WTC11 (cell line): ENCODE measurements at regions not wholly inside any gene's neighbourhood (a gene's known extent, or its start where the extent isn't known, plus 50 kb on each side); places are given as distances from the start of the nearest gene placed in this dataset.

Source experiments
- ATAC-seq: fragments of 200-7000 bp; cut with Tn5 transposase; 2 replicates; pipeline ENCODE4 v1.10.0; 2021; ENCODE audit warnings: mild to moderate bottlenecking, moderate library complexity
- CTCF ChIA-PET: fragments of 300-600 bp; sonication (Branson Sonifier 250); formaldehyde crosslinking; loops from one replicate; lab custom pipeline; 2021; ENCODE audit warnings: antibody characterized with exemption; lab: Charles Lee
- POLR2A ChIA-PET: fragments of 350-600 bp; sonication (Branson Sonifier 250); formaldehyde crosslinking; loops from one replicate; lab custom pipeline; 2021; ENCODE audit warnings: antibody characterized with exemption; lab: Charles Lee
- DNase-seq: peaks from one replicate; pipeline ENCODE4 v3.0.0; 2021; ENCODE audit warnings: low spot score
- H3K27ac Mint-ChIP-seq: 2 replicates; pipeline ENCODE4 v1.8.0; 2021; ENCODE audit warnings: mixed read lengths
- H3K27me3 Mint-ChIP-seq: 2 replicates; pipeline ENCODE4 v1.8.0; 2021; ENCODE audit warnings: low read depth, mild to moderate bottlenecking, moderate library complexity, mixed read lengths
- H3K36me3 Mint-ChIP-seq: 2 replicates; pipeline ENCODE4 v1.8.0; 2021; ENCODE audit warnings: mixed read lengths
- H3K4me1 Mint-ChIP-seq: 2 replicates; pipeline ENCODE4 v1.8.0; 2022; ENCODE audit warnings: mixed read lengths
- H3K4me3 Mint-ChIP-seq: 2 replicates; pipeline ENCODE4 v1.8.0; 2021; ENCODE audit warnings: mild to moderate bottlenecking, moderate library complexity, mixed read lengths
- H3K9me3 Mint-ChIP-seq: 2 replicates; pipeline ENCODE4 v1.8.0; 2021; ENCODE audit warnings: mixed read lengths
- ATF1 ChIP-seq: sonication (generic); formaldehyde crosslinking; IDR thresholded peaks from 2 replicates; pipeline ENCODE4 v1.8.1; 2023; ENCODE audit warnings: mild to moderate bottlenecking, moderate library complexity, missing genetic modification reagents
- E2F5 ChIP-seq: sonication (generic); formaldehyde crosslinking; IDR thresholded peaks from 2 replicates; pipeline ENCODE4 v1.8.1; 2022; ENCODE audit warnings: mild to moderate bottlenecking, moderate library complexity, missing genetic modification reagents
- ETV6 ChIP-seq: sonication (generic); formaldehyde crosslinking; IDR thresholded peaks from 2 replicates; pipeline ENCODE4 v1.8.1; 2022; ENCODE audit warnings: mild to moderate bottlenecking, missing genetic modification reagents
- FOXK1 ChIP-seq: sonication (generic); formaldehyde crosslinking; IDR thresholded peaks from 2 replicates; pipeline ENCODE4 v1.8.0; 2022; ENCODE audit warnings: mild to moderate bottlenecking, moderate library complexity, missing genetic modification reagents
- GRHL2 ChIP-seq: fragments of 250-450 bp; sonication (Bioruptor Pico); IDR thresholded peaks from 2 replicates; pipeline ENCODE4 v1.8.0; 2022; ENCODE audit warnings: mild to moderate bottlenecking, moderate library complexity; ENCODE audit not compliant: insufficient replicate concordance, severe bottlenecking
- HMGXB4 ChIP-seq: sonication (generic); formaldehyde crosslinking; IDR thresholded peaks from 2 replicates; pipeline ENCODE4 v1.8.1; 2023; ENCODE audit warnings: mild to moderate bottlenecking, moderate library complexity, missing genetic modification reagents
- IRF1 ChIP-seq: sonication (generic); formaldehyde crosslinking; IDR thresholded peaks from 2 replicates; pipeline ENCODE4 v1.8.0; 2023; ENCODE audit warnings: missing genetic modification reagents
- JUN ChIP-seq: sonication (generic); formaldehyde crosslinking; IDR thresholded peaks from 2 replicates; pipeline ENCODE4 v1.8.0; 2023; ENCODE audit warnings: mild to moderate bottlenecking, missing genetic modification reagents
- NR2C2 ChIP-seq: sonication (generic); formaldehyde crosslinking; IDR thresholded peaks from 2 replicates; pipeline ENCODE4 v1.8.0; 2022; ENCODE audit warnings: mild to moderate bottlenecking, missing genetic modification reagents
- PRDM15 ChIP-seq: sonication (generic); formaldehyde crosslinking; IDR thresholded peaks from 2 replicates; pipeline ENCODE4 v1.8.0; 2022; ENCODE audit warnings: missing genetic modification reagents
- SMAD3 ChIP-seq: sonication (generic); formaldehyde crosslinking; IDR thresholded peaks from 2 replicates; pipeline ENCODE4 v1.8.0; 2022; ENCODE audit warnings: missing genetic modification reagents, mild to moderate bottlenecking, borderline replicate concordance
- SMAD4 ChIP-seq: sonication (generic); formaldehyde crosslinking; IDR thresholded peaks from 2 replicates; pipeline ENCODE4 v1.8.0; 2022; ENCODE audit warnings: mild to moderate bottlenecking, missing genetic modification reagents
- SOX15 ChIP-seq: fragments of 250-450 bp; sonication (Bioruptor Pico); IDR thresholded peaks from 2 replicates; pipeline ENCODE4 v1.9.0; 2021; ENCODE audit warnings: mild to moderate bottlenecking
- ZBTB21 ChIP-seq: sonication (generic); formaldehyde crosslinking; IDR thresholded peaks from 2 replicates; pipeline ENCODE4 v1.8.1; 2023; ENCODE audit warnings: mild to moderate bottlenecking, missing genetic modification reagents, borderline replicate concordance
- ZNF671 ChIP-seq: fragments of 250-450 bp; sonication (Bioruptor Pico); IDR thresholded peaks from 2 replicates; pipeline ENCODE4 v1.8.0; 2021; ENCODE audit warnings: mild to moderate bottlenecking
- TF ChIP-seq, protein P1 (sequence below): sonication (generic); formaldehyde crosslinking; IDR thresholded peaks from 2 replicates; pipeline ENCODE4 v1.8.1; 2023; ENCODE audit warnings: mild to moderate bottlenecking, missing genetic modification reagents, borderline replicate concordance
- TF ChIP-seq, protein P2 (sequence below): sonication (generic); formaldehyde crosslinking; IDR thresholded peaks from 2 replicates; pipeline ENCODE4 v1.8.1; 2022; ENCODE audit warnings: low read depth, mild to moderate bottlenecking, moderate library complexity, missing genetic modification reagents, borderline replicate concordance
- TF ChIP-seq, protein P3 (sequence below): sonication (generic); formaldehyde crosslinking; IDR thresholded peaks from 2 replicates; pipeline ENCODE4 v1.8.0; 2022; ENCODE audit warnings: mild to moderate bottlenecking, missing genetic modification reagents
- TF ChIP-seq, protein P4 (sequence below): sonication (generic); formaldehyde crosslinking; conservative IDR thresholded peaks from 2 replicates; pipeline ENCODE4 v1.8.1; 2022; ENCODE audit warnings: mild to moderate bottlenecking, missing genetic modification reagents

DNA sequence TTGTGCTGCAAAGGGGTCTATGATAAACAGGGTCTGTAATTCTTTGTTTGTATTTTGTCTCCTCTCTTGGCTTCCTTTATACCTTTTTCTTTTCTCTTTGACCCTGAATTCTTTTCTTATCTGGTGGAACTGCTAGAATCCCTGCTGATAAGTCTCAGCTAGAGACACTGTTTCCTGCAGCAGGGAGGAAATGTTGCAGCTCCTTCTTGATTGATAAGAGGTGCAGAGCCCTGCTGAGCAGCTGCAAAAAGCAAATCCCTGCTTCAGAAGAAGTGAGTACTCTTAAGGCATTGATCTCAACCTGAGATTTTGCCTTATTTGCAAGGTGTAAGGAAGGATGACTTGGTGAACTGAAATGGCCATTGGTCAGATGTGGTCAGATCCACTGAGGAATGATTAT lies 167.8 kb downstream of the NUP35 start (continued):
- TF ChIP-seq HMGXB4 (no peak), E2F5 (CRISPR knock-in tag) (no peak), GRHL2 (CRISPR knock-in tag) (no peak), ETV6 (CRISPR knock-in tag) (0 out of 2 replicates have a peak, but pooled peaks have one; percentile 50), NR2C2 (CRISPR knock-in tag) (no peak), ZBTB21 (CRISPR knock-in tag) (no peak), JUN (CRISPR knock-in tag) (no peak), FOXK1 (no peak)
- TF ChIP-seq, protein P1, sequence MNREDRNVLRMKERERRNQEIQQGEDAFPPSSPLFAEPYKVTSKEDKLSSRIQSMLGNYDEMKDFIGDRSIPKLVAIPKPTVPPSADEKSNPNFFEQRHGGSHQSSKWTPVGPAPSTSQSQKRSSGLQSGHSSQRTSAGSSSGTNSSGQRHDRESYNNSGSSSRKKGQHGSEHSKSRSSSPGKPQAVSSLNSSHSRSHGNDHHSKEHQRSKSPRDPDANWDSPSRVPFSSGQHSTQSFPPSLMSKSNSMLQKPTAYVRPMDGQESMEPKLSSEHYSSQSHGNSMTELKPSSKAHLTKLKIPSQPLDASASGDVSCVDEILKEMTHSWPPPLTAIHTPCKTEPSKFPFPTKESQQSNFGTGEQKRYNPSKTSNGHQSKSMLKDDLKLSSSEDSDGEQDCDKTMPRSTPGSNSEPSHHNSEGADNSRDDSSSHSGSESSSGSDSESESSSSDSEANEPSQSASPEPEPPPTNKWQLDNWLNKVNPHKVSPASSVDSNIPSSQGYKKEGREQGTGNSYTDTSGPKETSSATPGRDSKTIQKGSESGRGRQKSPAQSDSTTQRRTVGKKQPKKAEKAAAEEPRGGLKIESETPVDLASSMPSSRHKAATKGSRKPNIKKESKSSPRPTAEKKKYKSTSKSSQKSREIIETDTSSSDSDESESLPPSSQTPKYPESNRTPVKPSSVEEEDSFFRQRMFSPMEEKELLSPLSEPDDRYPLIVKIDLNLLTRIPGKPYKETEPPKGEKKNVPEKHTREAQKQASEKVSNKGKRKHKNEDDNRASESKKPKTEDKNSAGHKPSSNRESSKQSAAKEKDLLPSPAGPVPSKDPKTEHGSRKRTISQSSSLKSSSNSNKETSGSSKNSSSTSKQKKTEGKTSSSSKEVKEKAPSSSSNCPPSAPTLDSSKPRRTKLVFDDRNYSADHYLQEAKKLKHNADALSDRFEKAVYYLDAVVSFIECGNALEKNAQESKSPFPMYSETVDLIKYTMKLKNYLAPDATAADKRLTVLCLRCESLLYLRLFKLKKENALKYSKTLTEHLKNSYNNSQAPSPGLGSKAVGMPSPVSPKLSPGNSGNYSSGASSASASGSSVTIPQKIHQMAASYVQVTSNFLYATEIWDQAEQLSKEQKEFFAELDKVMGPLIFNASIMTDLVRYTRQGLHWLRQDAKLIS = no peak
- TF ChIP-seq, protein P2, sequence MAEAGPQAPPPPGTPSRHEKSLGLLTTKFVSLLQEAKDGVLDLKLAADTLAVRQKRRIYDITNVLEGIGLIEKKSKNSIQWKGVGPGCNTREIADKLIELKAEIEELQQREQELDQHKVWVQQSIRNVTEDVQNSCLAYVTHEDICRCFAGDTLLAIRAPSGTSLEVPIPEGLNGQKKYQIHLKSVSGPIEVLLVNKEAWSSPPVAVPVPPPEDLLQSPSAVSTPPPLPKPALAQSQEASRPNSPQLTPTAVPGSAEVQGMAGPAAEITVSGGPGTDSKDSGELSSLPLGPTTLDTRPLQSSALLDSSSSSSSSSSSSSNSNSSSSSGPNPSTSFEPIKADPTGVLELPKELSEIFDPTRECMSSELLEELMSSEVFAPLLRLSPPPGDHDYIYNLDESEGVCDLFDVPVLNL (CRISPR knock-in tag) = no peak
- TF ChIP-seq, protein P3, sequence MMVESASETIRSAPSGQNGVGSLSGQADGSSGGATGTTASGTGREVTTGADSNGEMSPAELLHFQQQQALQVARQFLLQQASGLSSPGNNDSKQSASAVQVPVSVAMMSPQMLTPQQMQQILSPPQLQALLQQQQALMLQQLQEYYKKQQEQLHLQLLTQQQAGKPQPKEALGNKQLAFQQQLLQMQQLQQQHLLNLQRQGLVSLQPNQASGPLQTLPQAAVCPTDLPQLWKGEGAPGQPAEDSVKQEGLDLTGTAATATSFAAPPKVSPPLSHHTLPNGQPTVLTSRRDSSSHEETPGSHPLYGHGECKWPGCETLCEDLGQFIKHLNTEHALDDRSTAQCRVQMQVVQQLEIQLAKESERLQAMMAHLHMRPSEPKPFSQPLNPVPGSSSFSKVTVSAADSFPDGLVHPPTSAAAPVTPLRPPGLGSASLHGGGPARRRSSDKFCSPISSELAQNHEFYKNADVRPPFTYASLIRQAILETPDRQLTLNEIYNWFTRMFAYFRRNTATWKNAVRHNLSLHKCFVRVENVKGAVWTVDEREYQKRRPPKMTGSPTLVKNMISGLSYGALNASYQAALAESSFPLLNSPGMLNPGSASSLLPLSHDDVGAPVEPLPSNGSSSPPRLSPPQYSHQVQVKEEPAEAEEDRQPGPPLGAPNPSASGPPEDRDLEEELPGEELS = peak; percentile 40; the same call in 1 of the 2 replicates
- TF ChIP-seq, protein P4, sequence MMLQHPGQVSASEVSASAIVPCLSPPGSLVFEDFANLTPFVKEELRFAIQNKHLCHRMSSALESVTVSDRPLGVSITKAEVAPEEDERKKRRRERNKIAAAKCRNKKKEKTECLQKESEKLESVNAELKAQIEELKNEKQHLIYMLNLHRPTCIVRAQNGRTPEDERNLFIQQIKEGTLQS (CRISPR knock-in tag) = no peak
- TF ChIP-seq, all 79 proteins: peak for 3

GRCh38 chr2:183339311-183339710 lies 215.1 kb downstream of the NUP35 start:
- Mint-ChIP-seq H3K27ac (no peak overlapping the region; the same call in 1 of the 2 replicates), H3K36me3 (no peaks in the 10 kb centered on the region), H3K9me3 (peaks cover 15% of the 10 kb centered on the region), H3K4me3 (no peak overlapping the region), H3K4me1 (no peaks in the 10 kb centered on the region), H3K27me3 (no peaks in the 10 kb centered on the region)
- ATAC-seq (no peak), DNase-seq (no peak)
- CTCF ChIA-PET = no interaction called here
- POLR2A ChIA-PET = no interaction called here
- TF ChIP-seq SMAD3 (CRISPR knock-in tag) = no peak
- TF ChIP-seq ETV6 (CRISPR knock-in tag) = no peak
- no peak for TF ChIP-seq SOX15 (CRISPR knock-in tag)
- TF ChIP-seq PRDM15 (CRISPR knock-in tag) = no peak
- TF ChIP-seq JUN (CRISPR knock-in tag) = no peak
- no peak for TF ChIP-seq SMAD4 (CRISPR knock-in tag)
- no peak for TF ChIP-seq IRF1 (CRISPR knock-in tag)
- TF ChIP-seq ATF1 (CRISPR knock-in tag) = no peak
- no peak for TF ChIP-seq ZNF671 (CRISPR knock-in tag)
